Tibial nerve (tissue), 4 donors: ENCODE measurements at regions not wholly inside any gene's neighbourhood (a gene's known extent, or its start where the extent isn't known, plus 50 kb on each side); places are given as distances from the start of the nearest gene placed in this dataset.
A peak's percentile ranks its signal among the peaks of the same experiment; 100 is the strongest.

Source experiments
- DNase-seq, 2 donors: peaks; one replicate each; pipeline ENCODE4 v3.0.0-alpha.2; 2019; ENCODE audit warnings: low spot score in 2 of 2
- H3K27ac ChIP-seq, 4 donors: fragments of 200-600 bp; sonication (generic) in 3 of 4; one replicate each; pipeline ENCODE4 v1.5.1; 2017 to 2019; ENCODE audit warnings: mild to moderate bottlenecking in 1 of 4
- H3K27me3 ChIP-seq, 2 donors: fragments of 200-600 bp; sonication (generic) in 1 of 2; one replicate each; pipeline versions ENCODE4 v1.5.1 to v1.6.0; 2017 to 2019
- H3K36me3 ChIP-seq, 3 donors: fragments of 200-600 bp; sonication (generic); one replicate each; pipeline ENCODE4 v1.5.1; 2018 to 2019
- H3K4me1 ChIP-seq, 4 donors: fragments of 200-600 bp; sonication (generic) in 3 of 4; one replicate each; pipeline ENCODE4 v1.5.1; 2017 to 2019
- H3K4me3 ChIP-seq, 4 donors: fragments of 200-600 bp; sonication (generic) in 3 of 4; one replicate each; pipeline ENCODE4 v1.5.1; 2017 to 2019; ENCODE audit warnings: mild to moderate bottlenecking in 1 of 4, moderate library complexity in 1 of 4
- H3K9me3 ChIP-seq, 4 donors: fragments of 200-600 bp; sonication (generic) in 3 of 4; one replicate each; pipeline ENCODE4 v1.5.1; 2017 to 2019
- EP300 ChIP-seq, 2 donors: sonication (generic); formaldehyde crosslinking; IDR thresholded peaks; one replicate each; pipeline ENCODE4 v1.6.1; 2017; ENCODE audit warnings: antibody characterized with exemption in 2 of 2, mild to moderate bottlenecking in 1 of 2
- POLR2A ChIP-seq, 2 donors: fragments of 450-650 bp; IDR thresholded peaks; one replicate each; pipeline ENCODE4 v1.6.1; 2017; ENCODE audit warnings: antibody characterized with exemption in 2 of 2, mild to moderate bottlenecking in 2 of 2, moderate library complexity in 2 of 2
- WGBS, 2 donors: methylation state at CpG; one replicate each; pipeline ENCODE4 v1.1.5; 2018; 5-methylcytosine and 5-hydroxymethylcytosine counted together
- TF ChIP-seq, protein P1 (sequence below), 5 experiments: fragments of 200-600 bp in 3 of 5; fragments of 450-650 bp in 2 of 5; sonication (generic) in 3 of 5; IDR thresholded peaks; one replicate each; pipeline ENCODE4 v1.5.1; 2016 to 2019; ENCODE audit warnings: antibody characterized with exemption in 5 of 5, mild to moderate bottlenecking in 3 of 5, moderate library complexity in 2 of 5

DNA sequence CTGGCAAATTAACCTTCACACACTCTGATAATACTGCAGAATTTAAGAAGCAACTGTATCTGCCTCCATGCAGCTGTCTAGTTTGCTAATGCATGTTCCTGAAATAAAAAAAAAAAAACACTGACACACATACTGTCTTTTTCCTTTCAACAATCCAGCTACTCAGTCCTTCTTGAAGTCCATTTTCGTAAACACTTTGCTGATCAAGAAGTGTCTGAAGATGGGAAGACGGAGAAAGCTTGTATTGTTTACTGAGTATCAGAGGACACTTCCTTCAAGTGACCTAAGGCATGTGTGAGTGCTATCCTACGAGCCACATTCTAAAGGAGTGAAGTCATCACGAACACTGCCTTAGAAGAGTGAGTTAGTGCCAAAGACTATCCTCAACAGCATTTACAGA, 82.6 kb downstream of the LUZP4 start:
- Histone ChIP-seq H3K27ac (peak overlapping the region in 2 of 4 donors; percentile 5 to 15), H3K36me3 (no peaks in the 10 kb centered on the region), H3K4me1 (peaks cover 0 to 4% (median 0%) of the 10 kb centered on the region in 4 donors), H3K27me3 (peaks cover 0 to 32% of the 10 kb centered on the region in 2 donors), H3K4me3 (no peak overlapping the region), H3K9me3 (no peaks in the 10 kb centered on the region)
- WGBS, 2 donors: 11 to 25% methylated on average over 4 of the region's 4 CpGs
- no peak for DNase-seq
- TF ChIP-seq, protein P1, sequence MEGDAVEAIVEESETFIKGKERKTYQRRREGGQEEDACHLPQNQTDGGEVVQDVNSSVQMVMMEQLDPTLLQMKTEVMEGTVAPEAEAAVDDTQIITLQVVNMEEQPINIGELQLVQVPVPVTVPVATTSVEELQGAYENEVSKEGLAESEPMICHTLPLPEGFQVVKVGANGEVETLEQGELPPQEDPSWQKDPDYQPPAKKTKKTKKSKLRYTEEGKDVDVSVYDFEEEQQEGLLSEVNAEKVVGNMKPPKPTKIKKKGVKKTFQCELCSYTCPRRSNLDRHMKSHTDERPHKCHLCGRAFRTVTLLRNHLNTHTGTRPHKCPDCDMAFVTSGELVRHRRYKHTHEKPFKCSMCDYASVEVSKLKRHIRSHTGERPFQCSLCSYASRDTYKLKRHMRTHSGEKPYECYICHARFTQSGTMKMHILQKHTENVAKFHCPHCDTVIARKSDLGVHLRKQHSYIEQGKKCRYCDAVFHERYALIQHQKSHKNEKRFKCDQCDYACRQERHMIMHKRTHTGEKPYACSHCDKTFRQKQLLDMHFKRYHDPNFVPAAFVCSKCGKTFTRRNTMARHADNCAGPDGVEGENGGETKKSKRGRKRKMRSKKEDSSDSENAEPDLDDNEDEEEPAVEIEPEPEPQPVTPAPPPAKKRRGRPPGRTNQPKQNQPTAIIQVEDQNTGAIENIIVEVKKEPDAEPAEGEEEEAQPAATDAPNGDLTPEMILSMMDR (IDR thresholded peaks at IDR 0.05): no peak
- no peak for TF ChIP-seq POLR2A (IDR thresholded peaks at IDR 0.05)
- no peak for TF ChIP-seq EP300 (IDR thresholded peaks at IDR 0.05)

GRCh38 chrX:115373308-115373707, 83.8 kb downstream of the LUZP4 start:
- no peaks in the 10 kb centered on the region for H3K9me3 ChIP-seq
- no peak for DNase-seq
- 58 to 85% methylated on average over 5 of the region's 5 CpGs for WGBS, 2 donors
- no peak for TF ChIP-seq EP300 (IDR thresholded peaks at IDR 0.05)
- TF ChIP-seq POLR2A (IDR thresholded peaks at IDR 0.05): no peak
- TF ChIP-seq, protein P1 (IDR thresholded peaks at IDR 0.05): no peak
- no peaks in the 10 kb centered on the region for H3K36me3 ChIP-seq
- no peak overlapping the region for H3K27ac ChIP-seq
- peaks cover 0 to 39% of the 10 kb centered on the region in 2 donors for H3K27me3 ChIP-seq
- H3K4me1 ChIP-seq: peaks cover 0 to 4% (median 0%) of the 10 kb centered on the region in 4 donors
- no peak overlapping the region for H3K4me3 ChIP-seq

- H3K27ac ChIP-seq: no peak overlapping the region
- H3K4me1 ChIP-seq: no peaks in the 10 kb centered on the region
- TF ChIP-seq, protein P1 (IDR thresholded peaks at IDR 0.05): no peak
- TF ChIP-seq EP300 (IDR thresholded peaks at IDR 0.05) (no peak), POLR2A (IDR thresholded peaks at IDR 0.05) (no peak)
- no peak for DNase-seq
- no peaks in the 10 kb centered on the region for H3K9me3 ChIP-seq
- no peak overlapping the region for H3K4me3 ChIP-seq
- H3K36me3 ChIP-seq: no peaks in the 10 kb centered on the region
- 28 to 42% methylated on average over 1 of the region's 1 CpG for WGBS, 2 donors
- peaks cover 0 to 18% of the 10 kb centered on the region in 2 donors for H3K27me3 ChIP-seq
Observed at GRCh38 chrX:115378471-115378870, 89.0 kb downstream of the LUZP4 start.

- TF ChIP-seq EP300 (IDR thresholded peaks at IDR 0.05) (no peak), POLR2A (IDR thresholded peaks at IDR 0.05) (no peak)
- TF ChIP-seq, protein P1 (IDR thresholded peaks at IDR 0.05): no peak
- Histone ChIP-seq H3K9me3 (no peaks in the 10 kb centered on the region), H3K4me1 (no peaks in the 10 kb centered on the region), H3K4me3 (no peak overlapping the region), H3K27me3 (peaks cover 0 to 9% of the 10 kb centered on the region in 2 donors), H3K27ac (no peak overlapping the region), H3K36me3 (no peaks in the 10 kb centered on the region)
- DNase-seq: no peak
- 87 to 100% methylated on average over 2 of the region's 2 CpGs for WGBS, 2 donors
Observed at GRCh38 chrX:115387327-115387726, 97.8 kb downstream of the LUZP4 start.

GRCh38 chrX:115388879-115389278, 99.4 kb downstream of the LUZP4 start:
- H3K9me3 ChIP-seq: no peaks in the 10 kb centered on the region
- no peaks in the 10 kb centered on the region for H3K36me3 ChIP-seq
- no peak overlapping the region for H3K27ac ChIP-seq
- TF ChIP-seq EP300 (IDR thresholded peaks at IDR 0.05) (no peak), POLR2A (IDR thresholded peaks at IDR 0.05) (no peak)
- TF ChIP-seq, protein P1 (IDR thresholded peaks at IDR 0.05): no peak
- DNase-seq: no peak
- H3K4me1 ChIP-seq: no peaks in the 10 kb centered on the region
- 78 to 81% methylated on average over 4 of the region's 4 CpGs for WGBS, 2 donors
- peaks cover 0 to 17% of the 10 kb centered on the region in 2 donors for H3K27me3 ChIP-seq
- H3K4me3 ChIP-seq: no peak overlapping the region
